Hematopoietic multipotent progenitor cell treated with erythropoietin and hydrocortisone succinate and interleukin-3 and kit ligand, for 4 days (in vitro differentiated cells): ENCODE measurements at regions not wholly inside any gene's neighbourhood (a gene's known extent, or its start where the extent isn't known, plus 50 kb on each side); places are given as distances from the start of the nearest gene placed in this dataset.
"Not testable (repeated sequence)": the region's sequence is repeated elsewhere in the genome, so short reads cannot be mapped to it uniquely, and the experiment has no call there.

Source experiments
- DNase-seq: peaks from one replicate; pipeline ENCODE4 v3.0.0-alpha.2; 2015

DNA sequence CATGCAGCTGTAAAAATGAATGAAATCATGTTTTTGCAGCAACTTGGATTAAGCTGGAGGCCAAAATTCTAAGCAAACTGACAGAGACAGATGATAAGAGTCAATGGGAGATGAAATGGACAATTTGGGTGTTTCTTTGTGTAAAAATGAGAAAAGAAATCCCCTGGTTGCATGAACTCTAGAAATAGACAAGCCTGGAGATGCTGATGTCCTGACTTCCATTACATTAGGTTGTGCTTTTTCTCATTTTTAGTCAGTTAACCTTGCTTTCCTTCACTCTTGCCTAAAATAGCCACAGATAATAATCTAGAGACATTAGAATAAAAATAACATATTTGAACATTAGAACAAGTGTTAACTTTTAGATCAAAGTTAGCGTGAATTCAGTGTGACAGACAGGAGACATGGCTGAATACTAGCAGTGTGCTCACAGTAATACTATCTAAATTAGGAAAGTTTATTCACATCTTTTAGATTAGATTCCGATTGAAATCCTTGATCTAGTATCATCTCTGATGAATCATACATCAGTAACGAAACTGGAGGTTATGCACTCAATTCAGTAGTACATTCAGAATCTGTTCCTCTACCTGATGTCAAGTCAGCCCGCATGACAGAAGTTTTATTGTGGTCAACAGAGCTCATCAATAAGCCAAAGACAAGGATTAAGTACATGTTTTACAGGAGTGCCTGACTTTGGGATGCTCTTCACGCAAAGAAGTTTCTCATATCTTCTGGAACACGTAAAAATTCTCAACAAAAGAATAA, 948.1 kb downstream of the TMEM121 start:
- DNase-seq: not testable (repeated sequence)

DNA sequence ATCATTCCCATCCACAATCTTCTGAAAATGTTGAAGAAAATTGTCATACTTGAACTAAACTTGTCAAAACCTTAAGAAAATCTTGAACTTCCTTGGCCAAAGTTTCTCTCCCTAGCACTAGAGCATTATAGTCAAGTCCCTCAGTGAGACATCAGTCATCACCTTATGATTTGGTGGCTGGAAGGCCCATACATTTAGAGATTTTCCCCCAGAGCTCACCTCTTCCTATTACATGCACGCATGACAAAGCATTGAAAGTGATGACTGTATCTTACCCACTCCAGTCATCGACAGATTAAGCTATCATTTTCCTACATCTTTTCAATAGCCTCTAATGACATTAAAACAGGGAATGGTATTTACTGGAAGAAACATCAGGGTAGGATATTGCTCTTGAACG, 948.8 kb downstream of the TMEM121 start:
- not testable (repeated sequence) for DNase-seq

DNA sequence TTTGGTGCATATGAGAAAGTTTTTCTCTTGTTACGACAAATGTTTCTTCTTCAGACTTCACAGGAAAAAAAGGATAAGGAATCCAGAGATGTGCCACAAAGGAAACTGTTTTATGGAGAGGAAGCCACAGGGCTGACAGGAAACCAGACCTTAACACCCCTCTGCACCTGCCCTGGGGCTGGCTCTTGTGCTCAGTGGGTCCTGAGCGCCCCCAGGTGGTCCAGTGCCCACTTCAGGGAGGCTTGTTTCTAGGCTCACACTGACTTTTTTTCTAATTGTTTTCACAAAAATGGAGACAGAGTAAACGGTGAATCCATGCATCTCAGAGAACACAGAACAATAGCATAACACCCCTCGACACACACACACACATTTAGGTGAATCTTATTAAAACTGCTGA, 951.2 kb downstream of the TMEM121 start:
- DNase-seq: not testable (repeated sequence)

DNA sequence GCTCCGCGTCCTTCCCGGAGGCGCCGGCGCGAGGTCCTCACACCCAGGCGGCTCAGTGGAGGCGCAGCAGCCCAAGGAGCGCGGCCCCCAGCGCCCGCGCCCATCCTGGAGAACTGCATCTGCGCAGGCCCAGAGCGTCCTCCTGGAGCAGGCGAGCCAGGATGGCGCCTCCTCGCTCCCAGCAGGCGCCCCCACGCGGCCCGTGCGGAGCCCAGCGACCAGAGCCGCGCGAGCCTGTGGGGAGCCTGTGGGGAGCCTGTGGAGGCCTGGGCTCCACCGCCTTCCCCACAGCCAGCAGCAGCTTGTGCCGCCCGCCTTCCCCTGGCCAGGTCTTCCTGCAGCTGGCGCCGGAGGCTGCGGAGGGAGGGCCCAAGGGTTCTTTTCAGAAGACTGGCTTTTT, 953.9 kb downstream of the TMEM121 start:
- DNase-seq: not testable (repeated sequence)

DNA sequence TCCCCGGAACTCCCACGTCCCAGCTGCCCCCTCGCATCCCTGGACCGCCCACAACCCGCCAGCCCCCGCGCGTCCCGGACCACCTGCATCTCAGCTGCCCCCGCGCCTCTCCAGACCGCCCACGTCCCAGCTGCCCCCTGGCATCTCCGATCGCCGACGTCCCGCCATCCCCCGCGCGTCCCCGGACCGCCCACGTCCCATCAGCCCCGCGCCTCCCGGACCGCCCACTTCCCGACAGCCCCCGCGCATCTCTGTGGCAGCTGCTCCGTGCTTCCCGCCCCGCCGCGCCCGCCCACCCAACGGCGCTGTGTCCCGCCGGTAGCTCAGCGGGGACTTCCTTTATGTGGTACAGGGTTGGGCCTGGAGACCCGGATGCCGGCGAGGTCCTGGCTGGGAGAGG, 955.8 kb downstream of the TMEM121 start:
- not testable (repeated sequence) for DNase-seq

DNA sequence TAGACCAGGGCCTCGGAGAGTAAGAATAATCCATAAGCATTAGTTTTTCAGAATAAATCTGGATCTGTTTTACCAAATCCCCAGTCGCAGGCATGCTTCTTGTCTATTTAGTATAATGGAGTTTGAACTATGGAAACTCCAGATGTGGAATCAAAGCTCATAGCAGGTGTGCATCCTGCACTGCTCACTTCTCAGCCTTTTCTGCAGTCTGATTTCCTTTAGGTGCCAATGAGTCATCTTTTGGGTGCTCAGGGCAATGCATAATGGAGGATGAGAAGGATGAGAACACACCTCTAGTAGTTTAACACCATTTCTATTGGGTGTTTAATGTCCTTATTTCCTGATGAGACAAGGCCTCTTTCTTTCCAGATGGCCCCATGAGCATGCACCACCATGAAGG, 961.2 kb downstream of the TMEM121 start:
- DNase-seq: no peak

DNA sequence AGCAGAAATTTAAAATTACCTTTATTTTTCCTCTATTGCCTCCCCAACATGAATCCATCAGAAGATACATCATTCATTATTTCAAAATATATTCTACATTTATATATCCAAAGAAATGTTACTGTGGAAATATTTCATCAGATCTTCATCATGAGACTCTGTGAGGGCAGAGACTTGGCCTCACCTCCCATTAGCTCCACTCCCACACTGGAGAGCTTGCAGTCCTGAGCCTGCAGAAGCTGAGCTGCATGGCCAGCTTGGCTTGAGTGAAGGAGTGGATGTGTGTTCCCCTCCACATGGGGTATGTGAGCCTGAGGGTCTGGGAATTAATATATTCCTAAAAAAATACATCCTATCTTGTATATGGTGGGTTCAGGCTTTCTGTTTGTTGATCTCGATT, 961.9 kb downstream of the TMEM121 start:
- DNase-seq: no peak

DNA sequence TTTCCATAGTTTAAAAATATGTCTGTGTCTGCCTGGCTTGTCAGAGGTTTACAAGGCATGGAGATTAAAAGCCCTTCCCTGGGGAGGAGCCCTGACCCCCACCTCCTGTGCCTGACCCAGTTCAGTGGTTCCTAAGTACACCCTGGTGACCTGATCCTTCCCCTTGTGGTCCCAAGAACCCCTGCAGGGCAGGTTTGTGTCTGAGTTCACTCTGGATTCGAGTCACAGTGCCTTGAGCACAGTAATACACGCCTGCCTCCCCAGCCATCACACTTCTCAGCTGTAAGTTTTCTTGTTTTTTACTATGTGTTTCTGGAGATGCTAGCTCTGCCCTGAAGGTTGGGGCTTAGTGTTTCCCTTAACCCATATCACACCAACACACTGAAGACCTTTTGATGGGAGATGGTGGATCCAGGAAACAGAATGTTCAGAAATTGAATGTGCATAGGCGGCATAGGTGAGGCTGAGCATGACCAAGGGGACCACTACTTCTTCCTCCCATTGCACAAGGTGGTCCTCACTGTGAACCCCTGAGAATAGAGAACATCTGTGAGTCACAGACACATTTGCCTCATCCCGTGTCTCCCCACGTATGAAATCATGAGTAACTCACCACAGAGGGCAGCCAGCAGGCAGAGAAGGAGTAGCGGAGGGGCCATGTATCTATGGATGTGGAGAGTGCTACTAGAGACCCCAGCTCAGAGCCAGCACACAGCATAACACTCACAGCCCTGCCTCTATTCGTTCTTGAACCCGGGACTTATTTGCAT, 962.9 kb downstream of the TMEM121 start:
- DNase-seq: no peak

DNA sequence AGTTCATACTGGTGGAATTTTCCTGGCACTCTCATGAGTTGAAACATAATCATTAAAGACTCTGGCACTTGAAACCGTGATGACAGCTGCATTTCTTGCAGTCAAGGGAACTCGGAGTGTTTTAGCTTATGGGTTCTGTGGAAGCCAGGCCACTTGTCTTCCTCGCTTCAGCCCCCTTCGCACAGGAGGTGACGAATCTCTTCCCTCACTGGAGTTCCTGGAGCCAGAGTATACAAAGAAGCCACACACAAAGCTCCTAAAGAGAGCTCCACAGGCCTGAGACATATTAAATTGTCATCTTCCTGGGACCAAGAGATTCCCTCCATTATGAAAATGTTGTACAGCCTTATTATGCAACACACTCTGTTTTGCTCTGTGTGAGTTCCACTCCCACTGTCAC, 964.1 kb downstream of the TMEM121 start:
- no peak for DNase-seq

DNA sequence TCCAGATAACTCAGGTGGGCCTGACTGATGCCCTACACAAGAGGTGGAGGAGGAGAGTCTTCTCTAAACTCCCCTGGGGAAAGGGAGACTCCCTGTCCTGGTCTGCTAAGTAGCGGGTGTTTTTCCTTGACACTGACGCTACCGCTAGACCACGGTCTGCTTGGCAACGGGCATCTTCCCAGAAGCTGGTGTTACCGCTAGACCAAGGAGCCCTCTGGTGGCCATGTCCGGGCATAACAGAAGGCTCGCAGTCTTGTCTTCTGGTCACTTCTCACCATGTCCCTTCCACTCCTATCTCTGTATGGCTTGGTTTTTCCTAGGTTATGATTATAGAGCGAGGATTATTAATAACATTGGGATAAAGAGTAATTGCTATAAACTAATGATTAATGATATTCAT, 965.5 kb downstream of the TMEM121 start:
- peak; percentile 55 for DNase-seq

DNA sequence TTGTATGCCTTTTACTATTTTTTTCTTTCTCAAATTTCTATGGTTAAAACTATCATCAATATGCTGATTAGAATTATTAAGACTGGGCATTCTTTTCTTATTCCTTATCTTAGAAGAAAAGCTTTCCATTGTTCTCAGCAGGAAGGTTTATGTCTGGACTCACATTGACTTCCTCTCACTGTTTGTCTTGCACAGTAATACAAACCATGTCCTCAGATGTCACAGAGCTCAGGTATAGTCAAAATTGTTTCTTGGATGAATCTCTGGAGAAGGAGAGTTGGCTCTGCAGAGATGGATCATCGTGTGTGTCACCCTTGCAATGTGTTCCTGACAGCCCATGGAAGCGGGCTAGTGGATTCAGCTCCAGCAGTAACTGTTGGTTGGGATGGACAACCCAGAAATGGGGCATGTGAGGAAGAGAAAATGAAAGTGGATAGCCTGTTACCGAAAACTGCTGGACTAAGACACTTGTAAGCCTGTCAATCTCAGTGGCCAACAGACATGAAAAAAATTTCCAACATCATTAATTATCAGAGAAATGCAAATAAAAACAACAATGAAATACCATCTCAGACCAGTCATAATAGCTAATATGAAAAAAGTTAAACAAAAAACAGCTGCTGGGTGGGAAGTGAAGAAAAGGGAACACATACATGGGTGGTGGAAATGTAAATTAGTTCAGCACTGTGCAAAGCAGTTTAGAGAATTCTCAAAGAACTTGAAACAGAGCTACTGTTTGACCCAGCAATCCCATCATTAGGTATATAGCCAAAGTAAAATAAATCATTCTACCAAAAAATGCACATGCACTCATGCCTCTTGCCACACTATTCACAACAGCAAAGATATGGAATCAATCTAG, 967.8 kb downstream of the TMEM121 start:
- peak; percentile 13 for DNase-seq

DNA sequence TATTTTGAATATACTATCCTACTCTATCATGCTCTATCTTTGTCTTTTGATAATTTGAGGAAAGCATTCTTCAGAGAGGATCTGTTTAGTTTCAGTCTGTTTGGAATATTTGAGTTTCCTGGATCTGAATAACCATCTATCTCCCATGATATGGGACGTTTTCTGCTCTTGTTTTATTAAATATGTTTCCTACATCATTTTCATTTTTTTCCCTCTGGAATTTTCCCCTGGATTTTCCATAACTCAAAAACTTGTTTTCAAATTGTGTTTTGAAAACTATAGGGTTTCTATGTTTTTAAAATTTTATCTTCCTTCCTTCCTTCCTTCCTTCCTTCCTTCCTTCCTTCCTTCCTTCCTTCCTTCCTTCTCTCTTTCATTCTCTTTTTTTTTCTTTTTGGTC, 974.2 kb downstream of the TMEM121 start:
- no peak for DNase-seq

DNA sequence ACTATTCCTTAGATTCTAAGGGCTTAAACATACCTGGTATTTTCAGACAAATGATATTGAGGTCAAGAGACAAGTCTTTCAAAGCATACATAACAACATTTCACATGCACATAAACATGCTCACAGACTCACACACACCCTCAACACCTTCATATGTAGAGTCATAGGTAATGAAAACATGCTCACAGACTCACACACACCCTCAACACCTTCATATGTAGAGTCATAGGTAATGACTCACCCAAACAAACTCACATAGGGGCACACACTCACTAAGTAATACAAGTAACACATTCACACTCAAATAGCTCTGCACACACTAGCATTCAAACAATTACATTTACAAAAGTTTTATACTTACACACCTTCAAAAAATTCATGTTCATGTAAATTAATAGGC, 975.5 kb downstream of the TMEM121 start:
- DNase-seq: no peak

DNA sequence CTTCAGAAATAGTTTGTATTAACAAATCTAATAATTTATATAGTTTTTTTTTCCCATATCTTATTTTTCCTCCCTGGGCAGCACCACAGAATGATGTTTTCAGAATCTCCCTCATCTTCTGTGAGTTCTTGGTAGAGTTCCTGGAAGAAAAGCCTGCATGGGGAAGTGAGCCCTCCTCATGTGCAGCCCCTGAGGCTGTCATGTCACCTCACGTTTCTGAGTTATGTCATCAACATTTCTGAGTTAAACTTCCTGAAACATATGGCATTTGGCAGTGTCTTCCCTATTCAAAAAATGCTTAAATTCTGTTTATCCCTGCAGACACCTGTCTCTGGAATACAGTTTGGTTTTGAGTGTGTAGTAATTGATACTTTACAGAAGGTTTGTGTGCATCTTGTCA, 979.0 kb downstream of the TMEM121 start:
- no peak for DNase-seq

DNA sequence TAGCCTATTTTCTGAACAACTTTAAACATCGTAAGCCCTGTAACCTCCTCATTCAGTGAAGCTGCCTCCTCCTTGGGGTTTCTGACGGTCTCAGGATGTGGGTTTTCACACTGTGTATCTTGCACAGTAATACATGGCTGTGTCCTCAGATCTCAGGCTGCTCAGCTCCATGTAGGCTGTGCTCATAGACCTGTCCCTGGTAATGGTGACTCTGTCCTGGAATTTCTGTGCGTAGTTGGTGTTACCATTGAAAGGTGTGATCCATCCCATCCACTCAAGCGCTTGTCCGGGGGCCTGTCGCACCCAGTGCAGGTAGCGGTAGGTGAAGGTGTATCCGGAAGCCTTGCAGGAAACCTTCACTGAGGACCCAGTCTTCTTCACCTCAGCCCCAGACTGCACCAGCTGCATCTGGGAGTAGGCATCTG, 980.5 kb downstream of the TMEM121 start:
- DNase-seq: no peak

DNA sequence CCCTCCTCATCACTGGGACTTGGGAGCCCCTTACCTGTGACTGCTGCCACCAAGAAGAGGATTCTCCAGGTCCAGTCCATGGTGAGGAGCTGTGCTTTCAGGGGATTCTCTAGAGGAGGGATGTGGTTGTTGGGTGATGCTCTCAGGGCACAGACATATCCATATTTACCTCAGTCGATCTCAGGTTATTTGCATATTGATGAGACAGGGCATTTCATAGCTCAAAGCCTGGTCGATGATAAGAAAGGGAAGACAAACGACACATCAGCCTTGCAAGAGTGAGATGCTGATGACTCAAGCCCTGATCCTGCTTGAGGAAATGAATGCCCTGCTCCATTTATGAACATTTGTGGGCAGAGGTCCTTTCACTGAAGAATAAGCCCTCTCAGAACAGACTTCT, 981.0 kb downstream of the TMEM121 start:
- no peak for DNase-seq

DNA sequence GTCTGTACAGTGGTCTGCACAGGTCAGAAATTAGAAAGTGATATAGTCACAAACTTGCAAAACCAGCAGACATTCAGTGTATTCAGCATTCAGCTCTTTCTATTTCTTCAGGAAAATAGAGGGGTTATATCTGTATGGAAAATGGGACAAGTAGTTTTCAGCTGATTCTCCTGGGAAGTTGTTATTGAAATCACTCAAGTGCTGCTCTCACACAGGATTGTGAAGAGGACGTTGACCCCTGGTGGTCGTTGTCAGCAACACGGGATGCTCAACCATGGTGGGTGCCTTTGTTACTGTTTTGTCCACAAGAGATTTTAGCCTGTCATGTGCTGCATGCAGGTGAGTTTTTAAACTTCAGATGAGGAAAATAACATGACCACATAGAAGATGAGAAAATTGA, 981.8 kb downstream of the TMEM121 start:
- DNase-seq: no peak

DNA sequence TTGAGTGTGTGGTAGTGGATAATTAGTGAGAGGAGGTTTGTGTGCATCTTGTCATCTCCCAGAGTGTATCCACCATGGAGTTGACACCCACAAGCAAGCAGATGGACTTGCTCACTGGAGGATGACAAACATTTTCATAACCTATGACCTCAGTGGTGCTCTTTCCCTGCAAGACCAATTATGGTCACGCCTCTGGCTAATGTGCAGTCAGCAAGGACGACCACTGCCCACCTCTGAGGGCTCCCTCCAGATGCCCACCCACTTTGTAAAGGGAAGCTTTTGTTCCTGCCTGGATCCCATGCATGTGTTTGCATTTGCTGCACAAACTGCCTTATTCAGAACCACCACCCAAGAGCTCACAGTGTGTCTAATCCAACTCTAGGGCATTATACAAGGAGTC, 982.8 kb downstream of the TMEM121 start:
- DNase-seq: no peak

DNA sequence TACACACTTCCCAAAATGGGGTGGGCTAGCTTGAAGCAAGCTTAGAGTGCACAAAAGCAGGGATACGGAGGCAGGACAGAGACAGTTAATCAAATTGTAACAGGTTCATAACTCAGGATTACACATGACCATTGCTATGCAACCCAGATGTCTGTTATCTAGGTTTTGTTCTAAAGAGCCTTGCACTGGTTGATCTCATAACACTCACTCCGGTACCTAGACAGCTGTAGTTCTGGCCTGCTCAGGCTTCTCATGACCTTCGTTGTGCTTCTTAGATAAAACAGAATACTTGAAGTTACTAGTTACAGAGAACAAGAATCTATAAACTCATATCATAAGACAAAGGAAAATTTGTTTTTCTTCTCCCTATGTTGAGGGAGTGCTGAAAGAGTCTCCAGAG, 983.4 kb downstream of the TMEM121 start:
- no peak for DNase-seq

DNA sequence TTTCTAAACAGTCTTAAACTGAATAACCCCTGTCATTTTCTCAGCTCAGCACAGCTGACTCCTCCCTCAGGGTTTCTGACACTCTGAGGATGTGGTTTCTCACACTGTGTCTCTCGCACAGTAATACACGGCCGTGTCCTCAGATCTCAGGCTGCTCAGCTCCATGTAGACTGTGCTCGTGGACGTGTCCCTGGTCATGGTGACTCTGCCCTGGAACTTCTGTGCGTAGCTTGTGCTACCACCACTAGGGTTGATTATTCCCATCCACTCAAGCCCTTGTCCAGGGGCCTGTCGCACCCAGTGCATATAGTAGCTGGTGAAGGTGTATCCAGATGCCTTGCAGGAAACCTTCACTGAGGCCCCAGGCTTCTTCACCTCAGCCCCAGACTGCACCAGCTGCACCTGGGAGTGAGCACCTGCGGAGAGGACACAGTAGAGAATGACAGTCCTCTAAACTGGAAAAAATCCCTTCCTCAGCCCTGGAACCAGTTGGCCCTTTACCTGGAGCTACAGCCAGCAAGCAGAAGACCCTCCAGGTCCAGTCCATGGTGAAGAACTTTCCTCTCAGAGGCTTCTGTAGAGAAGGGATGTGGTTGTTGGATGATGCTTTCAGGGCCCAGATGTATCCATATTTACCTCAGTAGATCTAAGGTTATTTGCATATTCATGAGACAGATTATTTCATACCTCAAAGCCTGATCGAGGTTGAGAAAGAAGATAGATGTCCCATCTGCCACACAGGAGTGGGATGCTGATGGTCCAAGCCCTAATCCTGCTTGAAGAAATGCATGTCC, 984.8 kb downstream of the TMEM121 start:
- peak; percentile 26 for DNase-seq

DNA sequence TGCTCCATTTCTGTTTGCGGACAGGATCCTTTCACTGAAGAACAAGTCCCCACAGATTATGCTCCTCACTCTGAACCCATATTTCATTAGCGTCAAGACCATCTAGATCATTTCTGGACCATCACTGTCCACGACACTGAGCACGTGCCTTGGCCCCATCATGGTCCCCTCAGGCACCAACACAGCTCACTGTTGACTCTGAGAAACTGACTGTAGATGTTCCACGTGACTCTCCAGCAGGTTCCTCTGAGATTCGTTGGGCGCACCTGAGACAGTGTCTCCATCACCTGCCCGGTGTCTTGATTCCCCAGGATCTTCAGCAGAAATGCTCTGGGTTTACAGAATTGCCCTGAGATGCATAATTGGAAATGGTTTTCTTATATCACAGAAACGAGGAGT, 985.4 kb downstream of the TMEM121 start:
- DNase-seq: no peak

DNA sequence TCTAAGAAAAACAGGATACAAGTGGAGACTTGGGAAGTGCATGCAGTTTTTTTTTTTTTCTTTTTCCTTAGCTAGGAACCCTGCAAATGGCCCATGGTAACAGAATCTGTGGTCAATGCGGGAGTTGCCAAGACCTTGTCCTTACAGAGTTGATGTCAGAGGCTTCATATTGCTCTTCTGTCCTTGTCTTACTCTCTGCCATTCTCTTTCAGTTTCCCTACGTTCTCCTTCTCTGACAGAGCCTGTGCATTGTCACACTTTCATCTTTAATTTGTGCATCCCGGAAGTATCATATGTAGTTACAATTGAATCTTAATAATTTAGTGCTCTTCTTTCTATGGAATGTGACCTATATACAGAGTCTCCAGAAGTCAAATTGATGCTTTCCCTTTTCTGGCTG, 986.9 kb downstream of the TMEM121 start:
- DNase-seq: no peak
